ENCODE measurements at regions not wholly inside any gene's neighbourhood (a gene's known extent, or its start where the extent isn't known, plus 50 kb on each side); places are given as distances from the start of the nearest gene placed in this dataset.

GRCh38 chr6:56310241-56310640 is 62.9 kb upstream of the COL21A1 start:
- TF ChIP-seq POLR2AphosphoS5 (IDR thresholded peaks at IDR 0.05; ENCODE audit: low read depth, low read length) (no peak), POLR2A (IDR thresholded peaks at IDR 0.05; ENCODE audit: low read depth, low read length) (no peak), SPI1 (IDR thresholded peaks at IDR 0.05; ENCODE audit: low read depth, low read length) (no peak), PAX5 (IDR thresholded peaks at IDR 0.05; ENCODE audit: insufficient read depth, low read length, severe bottlenecking) (no peak), TAF1 (IDR thresholded peaks at IDR 0.05; ENCODE audit: low read depth, low read length) (no peak)

Data from GM12891 (cell line).